HK-2 (cell line): ENCODE measurements at regions not wholly inside any gene's neighbourhood (a gene's known extent, or its start where the extent isn't known, plus 50 kb on each side); places are given as distances from the start of the nearest gene placed in this dataset.

Source experiments
- DNase-seq: peaks from one replicate; pipeline ENCODE4 v3.0.0-alpha.2; 2018; ENCODE audit not compliant: unreplicated experiment

GRCh38 chr12:43015090-43015737 lies 425.7 kb upstream of the PRICKLE1 start:
- DNase-seq = no peak

GRCh38 chr12:43011383-43011926 lies 421.9 kb upstream of the PRICKLE1 start:
- DNase-seq = no peak

- DNase-seq = no peak
Observed at GRCh38 chr12:43009846-43010240, 420.3 kb upstream of the PRICKLE1 start.

GRCh38 chr12:43008953-43009845 lies 419.7 kb upstream of the PRICKLE1 start:
- no peak for DNase-seq

- no peak for DNase-seq
Observed at GRCh38 chr12:43004908-43005307, 415.4 kb upstream of the PRICKLE1 start.

- no peak for DNase-seq
Observed at GRCh38 chr12:43004141-43004540, 414.6 kb upstream of the PRICKLE1 start.

GRCh38 chr12:42996869-42997431 lies 407.4 kb upstream of the PRICKLE1 start:
- DNase-seq = no peak

- no peak for DNase-seq
Observed at GRCh38 chr12:42992826-42993225, 403.3 kb upstream of the PRICKLE1 start.

GRCh38 chr12:42990387-42990786 lies 400.8 kb upstream of the PRICKLE1 start:
- no peak for DNase-seq

GRCh38 chr12:42987216-42987650 lies 397.7 kb upstream of the PRICKLE1 start:
- DNase-seq = no peak

- no peak for DNase-seq
Observed at GRCh38 chr12:42985506-42985905, 396.0 kb upstream of the PRICKLE1 start.

- no peak for DNase-seq
Observed at GRCh38 chr12:42982828-42983227, 393.3 kb upstream of the PRICKLE1 start.

- no peak for DNase-seq
Observed at GRCh38 chr12:42981379-42981778, 391.8 kb upstream of the PRICKLE1 start.

- no peak for DNase-seq
Observed at GRCh38 chr12:42980441-42980840, 390.9 kb upstream of the PRICKLE1 start.

- DNase-seq = no peak
Observed at GRCh38 chr12:42979746-42980145, 390.2 kb upstream of the PRICKLE1 start.

- no peak for DNase-seq
Observed at GRCh38 chr12:42978708-42979107, 389.2 kb upstream of the PRICKLE1 start.

- DNase-seq = no peak
Observed at GRCh38 chr12:42977451-42978230, 388.1 kb upstream of the PRICKLE1 start.

GRCh38 chr12:42976620-42977019 lies 387.1 kb upstream of the PRICKLE1 start:
- no peak for DNase-seq

GRCh38 chr12:42976122-42976521 lies 386.6 kb upstream of the PRICKLE1 start:
- no peak for DNase-seq

- no peak for DNase-seq
Observed at GRCh38 chr12:42969355-42969754, 379.8 kb upstream of the PRICKLE1 start.

GRCh38 chr12:42968426-42968825 lies 378.9 kb upstream of the PRICKLE1 start:
- DNase-seq = no peak

- DNase-seq = no peak
Observed at GRCh38 chr12:42967850-42968249, 378.3 kb upstream of the PRICKLE1 start.
